ENCODE measurements at regions not wholly inside any gene's neighbourhood (a gene's known extent, or its start where the extent isn't known, plus 50 kb on each side); places are given as distances from the start of the nearest gene placed in this dataset.

DNA sequence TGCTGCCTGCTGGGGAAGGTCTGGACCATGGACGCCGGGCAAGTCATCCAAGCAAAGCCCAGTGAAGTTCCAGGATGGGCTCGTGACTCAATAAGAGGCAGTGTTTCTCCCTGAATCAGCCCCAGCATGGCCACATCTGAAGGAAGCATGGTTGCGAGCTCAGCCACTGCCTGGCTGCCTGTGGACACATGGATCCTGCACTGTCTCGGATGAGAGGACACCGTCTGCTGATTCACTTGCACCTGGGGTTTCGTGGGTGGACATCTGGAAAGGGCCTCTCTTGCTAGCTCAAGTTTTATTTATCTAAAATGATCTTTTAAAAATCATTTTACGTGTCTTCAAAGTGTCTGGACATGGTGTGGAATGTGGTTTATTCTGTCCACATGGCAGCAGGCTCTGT is 224.8 kb upstream of the FN1 start:
- DNase-seq (ENCODE audit: low read depth in 1 of 2, low spot score in 1 of 2): no peak
- in situ Hi-C loops (cut with HindIII; ENCODE audit: low pct_unique_long_range_greater_than_20kb, low sequenced_read_pairs): no loop called here
- TF ChIP-seq JUND (IDR thresholded peaks at IDR 0.05; ENCODE audit: low read depth): no peak

DNA sequence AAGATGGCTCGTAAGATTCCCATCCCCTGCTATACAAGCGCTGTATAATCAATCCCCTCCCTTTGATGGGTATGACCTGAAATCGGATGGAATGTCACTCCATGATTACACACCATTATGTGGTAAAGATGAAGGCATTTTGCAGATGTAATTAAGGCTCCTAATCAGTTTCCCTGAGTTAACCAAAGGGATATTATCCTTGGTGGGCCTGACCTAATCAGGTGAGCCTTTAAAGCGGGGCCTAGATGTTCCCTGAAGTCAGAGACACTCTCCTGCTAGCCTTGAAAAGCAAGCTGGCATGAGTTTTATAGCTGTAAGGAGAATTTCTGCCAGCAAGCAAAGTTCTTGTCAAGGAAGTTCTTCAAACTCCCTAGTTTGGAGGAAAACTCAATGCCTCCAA is 223.8 kb upstream of the FN1 start:
- TF ChIP-seq JUND (IDR thresholded peaks at IDR 0.05; ENCODE audit: low read depth): no peak
- in situ Hi-C loops (cut with HindIII; ENCODE audit: low pct_unique_long_range_greater_than_20kb, low sequenced_read_pairs): no loop called here
- no peak for DNase-seq (ENCODE audit: low read depth in 1 of 2, low spot score in 1 of 2)

DNA sequence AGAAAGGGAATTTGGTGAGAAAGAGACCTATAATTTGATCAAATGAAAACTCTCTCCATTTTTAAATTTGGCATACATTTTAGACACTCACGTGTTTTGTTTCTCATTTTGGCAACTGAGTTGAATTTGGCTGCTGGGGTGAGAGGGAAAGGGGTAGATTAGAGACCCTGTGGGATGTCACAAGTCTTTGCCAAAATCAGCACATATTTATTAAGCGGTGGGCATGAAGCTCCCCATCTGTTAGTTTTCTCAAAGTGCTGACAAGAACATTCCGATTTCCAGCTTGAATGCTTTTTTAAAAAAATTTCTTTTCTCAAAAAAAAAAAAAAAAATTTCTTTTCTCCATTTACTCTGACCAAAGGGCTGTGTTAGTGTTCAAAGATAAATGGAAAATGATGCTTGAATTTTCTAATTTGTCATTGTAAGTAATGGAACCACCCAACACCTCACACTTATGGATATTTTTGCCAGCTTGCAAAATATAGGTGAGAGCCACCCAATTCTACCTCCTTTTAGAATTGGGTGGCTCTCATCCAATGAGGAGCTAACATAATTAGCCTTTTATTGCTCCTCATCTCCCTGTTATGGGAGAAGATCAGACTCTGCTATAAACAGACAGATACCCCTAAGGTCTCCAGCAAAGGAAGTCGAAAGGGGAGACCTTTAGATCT is 222.9 kb upstream of the FN1 start:
- no peak for TF ChIP-seq JUND (IDR thresholded peaks at IDR 0.05; ENCODE audit: low read depth)
- no peak for DNase-seq (ENCODE audit: low read depth in 1 of 2, low spot score in 1 of 2)
- in situ Hi-C loops (cut with HindIII; ENCODE audit: low pct_unique_long_range_greater_than_20kb, low sequenced_read_pairs): no loop called here

DNA sequence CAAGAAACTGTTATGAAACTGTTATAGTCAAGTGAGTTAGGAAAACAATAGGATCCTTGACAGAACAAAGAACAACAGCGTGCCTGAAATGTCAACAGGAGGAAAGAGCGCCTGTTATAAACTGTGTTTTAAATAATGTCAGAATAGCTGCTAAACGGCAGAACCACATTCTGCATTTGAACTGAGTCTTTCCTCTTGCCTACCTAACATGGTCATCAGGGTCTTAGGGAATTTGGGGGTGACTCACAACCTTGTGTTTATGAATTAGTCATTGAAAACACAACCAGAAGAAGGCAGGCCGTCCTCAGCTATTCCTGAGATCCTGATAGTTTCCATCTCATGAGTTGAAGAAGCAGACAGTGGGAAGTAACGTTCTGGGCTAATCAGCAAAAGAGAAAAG is 222.0 kb upstream of the FN1 start:
- no peak for DNase-seq (ENCODE audit: low read depth in 1 of 2, low spot score in 1 of 2)
- in situ Hi-C loops (cut with HindIII; ENCODE audit: low pct_unique_long_range_greater_than_20kb, low sequenced_read_pairs): no loop called here
- no peak for TF ChIP-seq JUND (IDR thresholded peaks at IDR 0.05; ENCODE audit: low read depth)

DNA sequence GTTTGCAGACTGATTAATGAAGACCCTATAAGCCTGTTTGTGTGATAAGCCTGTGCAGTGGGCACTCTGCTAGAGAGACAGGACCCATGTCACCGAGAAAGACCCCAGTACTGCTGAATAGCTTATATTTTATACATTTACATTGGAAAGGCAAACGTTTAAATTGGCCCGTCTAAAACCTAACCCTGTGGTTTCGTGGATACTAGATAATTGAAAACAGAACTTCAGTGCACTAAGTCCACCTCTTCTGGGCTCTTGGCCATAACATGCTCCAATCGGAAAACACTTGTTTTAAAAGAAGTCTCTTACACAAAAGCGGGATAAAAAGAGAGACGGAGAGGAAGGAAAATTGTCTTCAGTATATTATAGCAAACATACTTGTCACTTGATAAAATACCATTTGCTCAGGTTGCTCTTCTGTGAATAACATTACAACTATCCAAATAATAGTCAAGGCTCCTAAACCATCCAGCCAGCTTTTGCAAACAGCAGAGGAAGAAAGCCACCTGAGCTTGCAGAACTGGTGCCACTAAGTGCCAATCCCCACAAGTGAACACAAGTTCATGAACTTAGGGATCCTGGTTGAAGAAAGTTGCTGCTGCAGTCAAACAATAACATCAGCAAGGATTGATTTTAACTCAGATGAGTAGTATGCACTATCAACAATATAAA is 218.4 kb upstream of the FN1 start:
- DNase-seq (ENCODE audit: low read depth in 1 of 2, low spot score in 1 of 2): peak; percentile 16 to 49
- TF ChIP-seq JUND (IDR thresholded peaks at IDR 0.05; ENCODE audit: low read depth): no peak
- in situ Hi-C loops (cut with HindIII; ENCODE audit: low pct_unique_long_range_greater_than_20kb, low sequenced_read_pairs): no loop called here

DNA sequence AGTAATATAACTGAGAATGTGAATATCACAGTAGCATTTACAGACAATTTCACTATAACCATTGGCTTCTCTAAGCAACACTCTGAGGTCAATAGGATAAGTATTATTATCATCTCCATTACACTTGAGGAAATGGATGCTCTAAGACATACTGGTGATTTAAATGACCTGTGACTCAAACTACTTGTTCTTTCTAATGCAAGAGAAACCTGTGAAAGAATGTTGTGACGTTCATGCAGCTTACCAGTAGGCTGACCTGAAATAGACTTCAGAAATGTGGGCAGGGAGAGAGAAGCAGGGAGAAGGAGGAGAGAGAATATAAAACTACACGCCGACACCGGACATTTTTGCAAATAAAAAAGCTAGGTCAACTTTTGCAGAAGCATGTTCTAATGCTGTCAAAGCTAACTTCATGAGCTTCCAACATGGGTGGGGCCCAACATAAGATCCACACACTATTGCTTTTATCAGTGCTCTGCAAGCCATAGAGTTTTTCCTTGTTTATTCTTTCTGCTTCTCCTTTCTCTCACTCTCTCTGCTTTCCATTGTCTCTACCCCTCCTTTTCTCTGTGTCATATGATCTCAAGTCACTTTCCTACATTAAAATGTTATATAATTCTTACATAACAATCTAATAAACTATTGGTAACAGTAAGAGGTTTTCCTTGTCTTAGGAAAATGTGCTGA is 217.6 kb upstream of the FN1 start:
- DNase-seq (ENCODE audit: low read depth in 1 of 2, low spot score in 1 of 2): no peak
- in situ Hi-C loops (cut with HindIII; ENCODE audit: low pct_unique_long_range_greater_than_20kb, low sequenced_read_pairs): no loop called here
- no peak for TF ChIP-seq JUND (IDR thresholded peaks at IDR 0.05; ENCODE audit: low read depth)

DNA sequence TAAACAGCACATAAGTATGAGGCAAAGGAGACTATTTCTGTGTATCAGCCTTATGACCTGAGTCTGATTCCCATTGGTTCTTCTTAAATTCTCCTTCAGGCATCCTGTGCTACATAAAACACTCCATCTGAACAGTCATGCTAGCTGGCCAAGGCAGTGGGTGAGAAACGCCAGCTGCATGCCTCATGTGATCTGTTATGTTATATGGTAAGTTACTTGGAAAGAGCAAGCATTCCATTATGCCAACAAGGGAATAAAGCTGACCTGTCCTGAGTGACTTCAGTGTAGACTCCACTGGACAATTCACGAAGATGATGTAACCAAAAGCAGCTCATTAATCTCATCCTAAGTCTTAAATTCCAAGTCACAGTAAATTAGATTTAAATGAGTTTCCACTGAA is 216.5 kb upstream of the FN1 start:
- TF ChIP-seq JUND (IDR thresholded peaks at IDR 0.05; ENCODE audit: low read depth): no peak
- no peak for DNase-seq (ENCODE audit: low read depth in 1 of 2, low spot score in 1 of 2)
- in situ Hi-C loops (cut with HindIII; ENCODE audit: low pct_unique_long_range_greater_than_20kb, low sequenced_read_pairs): no loop called here

DNA sequence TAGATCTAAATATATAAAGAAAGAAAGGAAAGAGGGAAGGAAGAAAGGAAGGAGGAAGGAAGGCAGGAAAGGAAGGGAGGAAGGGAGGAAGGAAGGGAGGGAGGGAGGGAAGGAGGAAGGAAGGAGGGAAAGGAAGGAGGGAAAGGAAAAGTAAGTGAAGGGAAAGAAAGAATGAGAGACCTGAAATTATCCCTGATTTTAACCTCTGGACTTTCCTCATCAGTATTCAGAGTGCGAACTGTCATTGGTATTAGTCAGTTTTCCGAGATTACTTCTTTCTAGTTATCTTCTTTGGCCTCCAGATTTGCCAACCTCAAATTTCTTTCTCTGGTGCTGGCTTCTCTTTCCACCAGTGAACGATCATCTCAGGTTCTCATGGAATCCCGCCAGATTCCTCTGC is 215.5 kb upstream of the FN1 start:
- TF ChIP-seq JUND (IDR thresholded peaks at IDR 0.05; ENCODE audit: low read depth): no peak

DNA sequence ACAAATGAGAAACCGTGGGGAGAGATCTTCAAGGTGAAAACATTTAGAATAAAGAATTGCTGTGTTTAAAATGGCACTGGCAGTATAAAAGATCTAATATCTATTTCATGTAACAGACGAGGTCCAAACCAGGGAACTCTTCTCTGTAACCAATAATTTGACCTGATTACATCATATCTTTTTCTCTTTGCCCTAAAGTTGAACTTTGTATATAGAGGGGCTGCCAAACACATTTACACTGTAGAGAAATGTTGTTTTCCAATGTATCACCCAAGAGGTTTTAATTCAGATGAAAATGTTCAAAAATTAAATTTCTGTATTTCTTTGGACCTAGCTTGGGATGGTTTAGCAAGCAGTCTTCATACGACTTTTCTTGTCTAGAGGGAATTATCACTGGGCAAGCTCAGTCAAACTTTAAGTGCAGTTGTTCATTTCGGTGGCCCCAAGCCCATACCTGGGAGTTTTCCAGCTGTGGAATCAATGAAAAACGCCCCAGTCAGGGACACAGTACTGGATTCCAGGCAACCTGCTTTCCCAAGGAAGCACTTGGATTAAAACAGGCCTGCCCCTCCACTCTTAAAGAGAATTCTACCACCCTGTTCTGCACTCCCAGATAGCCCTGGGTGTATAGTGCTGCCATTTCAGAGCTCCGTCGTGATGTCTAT is 208.5 kb upstream of the FN1 start:
- no peak for DNase-seq (ENCODE audit: low read depth in 1 of 2, low spot score in 1 of 2)
- in situ Hi-C loops (cut with HindIII; ENCODE audit: low pct_unique_long_range_greater_than_20kb, low sequenced_read_pairs): no loop called here
- no peak for TF ChIP-seq JUND (IDR thresholded peaks at IDR 0.05; ENCODE audit: low read depth)

More for the DNA sequence above, 215.5 kb upstream of the FN1 start:
- DNase-seq (ENCODE audit: low read depth in 1 of 2, low spot score in 1 of 2): no peak
- in situ Hi-C loops (cut with HindIII; ENCODE audit: low pct_unique_long_range_greater_than_20kb, low sequenced_read_pairs): no loop called here

DNA sequence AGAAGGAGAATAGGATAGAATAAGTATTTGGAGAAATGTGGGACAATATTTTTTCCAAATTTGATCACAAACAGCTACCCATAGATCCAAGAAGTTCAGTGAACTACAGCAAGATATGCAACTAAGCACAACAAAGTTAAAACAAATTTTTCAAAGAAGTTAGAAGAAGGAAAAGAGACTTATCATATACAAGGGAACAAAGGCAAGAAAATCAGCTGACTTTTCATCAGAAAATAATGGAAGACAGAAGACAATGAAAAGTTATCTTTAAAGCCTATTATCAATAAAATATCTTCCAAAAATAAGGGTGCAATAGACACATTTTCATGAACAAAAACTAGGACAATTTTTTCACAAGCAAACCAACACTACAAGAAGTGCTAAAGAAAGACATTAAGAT is 202.8 kb upstream of the FN1 start:
- no peak for DNase-seq (ENCODE audit: low read depth in 1 of 2, low spot score in 1 of 2)
- in situ Hi-C loops (cut with HindIII; ENCODE audit: low pct_unique_long_range_greater_than_20kb, low sequenced_read_pairs): no loop called here
- no peak for TF ChIP-seq JUND (IDR thresholded peaks at IDR 0.05; ENCODE audit: low read depth)

DNA sequence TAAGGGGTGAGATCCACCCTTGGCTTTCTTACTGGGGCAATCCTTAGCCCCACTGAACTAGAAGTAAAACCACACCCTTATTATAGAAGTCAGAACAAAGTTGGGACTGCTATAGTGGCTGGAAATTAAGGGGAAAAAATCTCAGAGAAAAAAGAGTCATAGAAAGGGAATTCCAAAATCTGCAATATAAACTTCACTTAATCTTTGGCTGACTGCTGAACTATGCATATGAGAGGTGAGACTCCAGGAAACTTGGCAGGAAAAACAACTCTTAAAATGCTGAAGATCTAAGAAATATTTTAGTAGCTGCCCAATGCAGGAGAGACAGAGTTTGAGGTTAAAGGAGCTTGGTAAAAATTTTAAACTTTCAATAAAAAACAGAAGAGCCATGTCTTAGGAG is 201.8 kb upstream of the FN1 start:
- in situ Hi-C loops (cut with HindIII; ENCODE audit: low pct_unique_long_range_greater_than_20kb, low sequenced_read_pairs): no loop called here
- DNase-seq (ENCODE audit: low read depth in 1 of 2, low spot score in 1 of 2): no peak
- TF ChIP-seq JUND (IDR thresholded peaks at IDR 0.05; ENCODE audit: low read depth): no peak

DNA sequence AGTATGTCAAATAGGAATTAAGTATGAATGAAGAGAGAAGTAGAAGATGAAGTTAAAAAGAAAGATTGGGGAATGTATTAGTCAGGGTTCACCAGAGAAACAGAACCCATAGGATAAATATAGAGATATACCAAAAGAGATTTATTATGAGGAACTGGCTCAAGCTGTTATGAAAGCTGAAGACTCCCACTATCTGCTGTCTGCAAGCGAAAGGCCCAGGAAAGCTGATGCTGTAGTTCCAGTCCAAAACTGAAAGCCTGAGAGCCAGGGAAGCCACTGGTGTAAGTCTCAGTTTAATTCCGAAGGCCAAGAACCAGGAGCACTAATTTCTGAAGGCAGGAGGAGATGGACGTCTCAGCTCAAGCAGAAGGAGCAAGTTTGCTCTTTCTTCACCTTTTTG is 200.9 kb upstream of the FN1 start:
- in situ Hi-C loops (cut with HindIII; ENCODE audit: low pct_unique_long_range_greater_than_20kb, low sequenced_read_pairs): no loop called here
- no peak for TF ChIP-seq JUND (IDR thresholded peaks at IDR 0.05; ENCODE audit: low read depth)
- DNase-seq (ENCODE audit: low read depth in 1 of 2, low spot score in 1 of 2): no peak

DNA sequence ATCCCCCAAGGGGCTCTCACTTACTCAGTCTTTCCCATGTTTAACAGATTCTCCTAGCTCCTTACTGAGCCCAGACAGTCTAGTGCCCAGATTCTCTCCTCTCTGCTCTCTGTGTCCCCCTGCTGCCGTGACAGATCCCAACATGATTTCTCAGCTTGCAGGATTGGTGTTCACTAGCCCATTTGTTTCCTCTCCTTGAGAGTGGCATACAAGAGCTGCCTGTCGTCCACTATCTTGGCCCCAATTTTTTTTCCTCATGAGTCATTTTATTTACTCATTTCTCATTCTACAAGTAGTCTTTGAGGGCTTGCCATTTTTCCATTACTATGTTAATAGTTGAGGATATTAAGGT is 199.9 kb upstream of the FN1 start:
- no peak for TF ChIP-seq JUND (IDR thresholded peaks at IDR 0.05; ENCODE audit: low read depth)
- peak in 1 of 2 experiments; percentile 47 for DNase-seq (ENCODE audit: low read depth in 1 of 2, low spot score in 1 of 2)
- in situ Hi-C loops (cut with HindIII; ENCODE audit: low pct_unique_long_range_greater_than_20kb, low sequenced_read_pairs): no loop called here

Data from T47D (cell line).